SU-DHL-6 (cell line): ENCODE measurements at regions not wholly inside any gene's neighbourhood (a gene's known extent, or its start where the extent isn't known, plus 50 kb on each side); places are given as distances from the start of the nearest gene placed in this dataset.

ENCODE experiments used
- EZH2phosphoT487 ChIP-seq: fragments of 200-600 bp; sonication (generic), shearing (Covaris generic); conservative IDR thresholded peaks from 2 replicates; pipeline ENCODE4 v1.6.1; 2018; ENCODE audit warnings: mild to moderate bottlenecking, antibody characterized with exemption, low read length, moderate library complexity, mixed read lengths
- TF ChIP-seq, protein P1 (sequence below): fragments of 200-600 bp; sonication (generic); IDR thresholded peaks from one replicate; pipeline ENCODE4 v1.5.1; 2017; ENCODE audit warnings: antibody characterized with exemption, mild to moderate bottlenecking, low read length, moderate library complexity; ENCODE audit not compliant: insufficient read depth, poor library complexity, severe bottlenecking

DNA sequence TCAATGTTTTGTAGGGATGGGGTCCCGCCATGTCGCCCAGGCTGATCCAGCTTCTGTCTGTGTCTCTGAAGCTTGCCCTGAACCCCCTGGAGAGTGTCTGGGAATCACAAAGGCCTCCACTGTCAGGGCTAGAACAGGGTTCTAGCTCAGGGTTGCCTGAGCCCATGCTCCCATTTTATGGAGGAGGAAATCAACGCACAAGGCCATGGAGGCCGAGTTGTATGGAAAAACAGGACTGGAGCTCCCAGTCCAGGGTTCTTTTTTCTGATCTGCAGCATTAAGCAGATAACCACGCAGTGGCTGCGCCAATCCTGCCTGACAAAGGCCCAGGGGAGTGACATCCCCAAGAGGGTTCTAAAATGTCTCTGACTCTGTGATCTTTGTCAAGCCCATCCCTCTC lies 67.6 kb upstream of the NBPF3 start:
- TF ChIP-seq, protein P1, sequence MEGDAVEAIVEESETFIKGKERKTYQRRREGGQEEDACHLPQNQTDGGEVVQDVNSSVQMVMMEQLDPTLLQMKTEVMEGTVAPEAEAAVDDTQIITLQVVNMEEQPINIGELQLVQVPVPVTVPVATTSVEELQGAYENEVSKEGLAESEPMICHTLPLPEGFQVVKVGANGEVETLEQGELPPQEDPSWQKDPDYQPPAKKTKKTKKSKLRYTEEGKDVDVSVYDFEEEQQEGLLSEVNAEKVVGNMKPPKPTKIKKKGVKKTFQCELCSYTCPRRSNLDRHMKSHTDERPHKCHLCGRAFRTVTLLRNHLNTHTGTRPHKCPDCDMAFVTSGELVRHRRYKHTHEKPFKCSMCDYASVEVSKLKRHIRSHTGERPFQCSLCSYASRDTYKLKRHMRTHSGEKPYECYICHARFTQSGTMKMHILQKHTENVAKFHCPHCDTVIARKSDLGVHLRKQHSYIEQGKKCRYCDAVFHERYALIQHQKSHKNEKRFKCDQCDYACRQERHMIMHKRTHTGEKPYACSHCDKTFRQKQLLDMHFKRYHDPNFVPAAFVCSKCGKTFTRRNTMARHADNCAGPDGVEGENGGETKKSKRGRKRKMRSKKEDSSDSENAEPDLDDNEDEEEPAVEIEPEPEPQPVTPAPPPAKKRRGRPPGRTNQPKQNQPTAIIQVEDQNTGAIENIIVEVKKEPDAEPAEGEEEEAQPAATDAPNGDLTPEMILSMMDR, result no peak
- no peak for TF ChIP-seq EZH2phosphoT487
